ENCODE measurements at regions not wholly inside any gene's neighbourhood (a gene's known extent, or its start where the extent isn't known, plus 50 kb on each side); places are given as distances from the start of the nearest gene placed in this dataset.
"Not testable (repeated sequence)": the region's sequence is repeated elsewhere in the genome, so short reads cannot be mapped to it uniquely, and the experiment has no call there.

- DNase-seq (ENCODE audit: low read depth, low spot score) = no peak
These were observed 1426.9 kb upstream of the ACVR2A start for GRCh38 chr2:146417942-146418341.

- no peak for DNase-seq (ENCODE audit: low read depth, low spot score)
These were observed 1429.5 kb upstream of the ACVR2A start for GRCh38 chr2:146415291-146415690.

- no peak for DNase-seq (ENCODE audit: low read depth, low spot score)
These were observed 1430.4 kb upstream of the ACVR2A start for GRCh38 chr2:146414456-146414855.

DNA sequence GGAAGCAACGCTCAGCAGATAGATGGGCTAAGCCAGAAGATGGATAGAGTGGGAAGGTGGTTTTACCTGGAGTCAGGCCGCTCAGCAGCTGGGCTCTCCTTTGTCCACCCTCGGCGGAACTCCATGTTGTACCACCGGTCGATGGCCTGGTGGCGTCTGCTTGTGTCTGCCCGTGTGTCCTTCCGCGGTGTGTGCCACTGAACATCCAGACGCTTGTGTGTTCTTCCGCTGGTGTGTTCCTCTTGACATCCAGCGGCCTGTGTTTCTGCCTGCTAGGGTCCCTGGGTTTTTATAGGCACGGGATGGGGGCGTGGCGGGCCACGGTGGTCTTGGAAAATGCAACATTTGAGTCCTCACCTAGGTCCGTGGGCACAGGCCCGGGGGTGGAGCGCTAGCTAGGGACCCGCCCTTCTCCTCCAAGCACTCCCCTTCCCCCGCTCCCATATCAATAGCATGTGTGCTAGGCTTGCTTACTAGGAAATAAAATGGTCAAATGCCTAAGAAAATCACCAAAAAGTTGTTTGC is 1431.7 kb upstream of the ACVR2A start:
- no peak for DNase-seq (ENCODE audit: low read depth, low spot score)

- DNase-seq (ENCODE audit: low read depth, low spot score) = no peak
These were observed 1432.2 kb upstream of the ACVR2A start for GRCh38 chr2:146412625-146413024.

DNA sequence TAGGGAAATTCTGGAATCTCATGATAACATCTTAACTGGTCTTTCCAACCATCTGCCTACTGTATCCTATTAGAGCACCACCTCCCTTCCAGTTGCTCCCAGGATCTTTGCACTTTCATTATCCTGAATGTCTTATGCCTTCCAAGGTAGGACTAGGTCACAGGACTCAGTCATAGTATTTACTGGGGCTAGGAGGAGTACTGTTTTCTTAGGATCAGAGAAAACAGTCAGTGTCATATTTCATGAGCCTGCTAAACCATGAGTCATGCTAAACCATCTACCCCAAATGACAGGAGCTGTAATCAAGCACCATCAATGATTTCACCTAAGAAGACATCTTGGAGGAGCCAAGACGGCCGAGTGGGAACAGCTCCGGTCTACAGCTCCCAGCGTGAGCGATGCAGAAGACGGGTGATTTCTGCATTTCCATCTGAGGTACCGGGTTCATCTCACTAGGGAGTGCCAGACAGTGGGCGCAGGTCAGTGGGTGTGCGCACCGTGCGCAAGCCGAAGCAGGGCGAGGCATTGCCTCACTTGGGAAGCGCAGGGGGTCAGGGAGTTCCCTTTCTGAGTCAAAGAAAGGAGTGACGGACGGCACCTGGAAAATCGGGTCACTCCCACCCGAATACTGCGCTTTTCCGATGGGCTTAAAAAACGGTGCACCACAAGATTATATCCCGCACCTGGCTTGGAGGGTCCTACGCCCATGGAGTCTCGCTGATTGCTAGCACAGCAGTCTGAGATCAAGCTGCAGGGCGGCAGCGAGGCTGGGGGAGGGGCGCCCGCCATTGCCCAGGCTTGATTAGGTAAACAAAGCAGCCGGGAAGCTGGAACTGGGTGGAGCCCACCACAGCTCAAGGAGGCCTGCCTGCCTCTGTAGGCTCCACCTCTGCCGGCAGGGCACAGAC is 1439.2 kb upstream of the ACVR2A start:
- DNase-seq (ENCODE audit: low read depth, low spot score) = not testable (repeated sequence)

- not testable (repeated sequence) for DNase-seq (ENCODE audit: low read depth, low spot score)
These were observed 1441.2 kb upstream of the ACVR2A start for GRCh38 chr2:146403546-146404160.

- no peak for DNase-seq (ENCODE audit: low read depth, low spot score)
These were observed 1452.2 kb upstream of the ACVR2A start for GRCh38 chr2:146392631-146393030.

- no peak for DNase-seq (ENCODE audit: low read depth, low spot score)
These were observed 1452.6 kb upstream of the ACVR2A start for GRCh38 chr2:146392186-146392585.

GRCh38 chr2:146388757-146389156 is 1456.1 kb upstream of the ACVR2A start:
- DNase-seq (ENCODE audit: low read depth, low spot score) = no peak

- no peak for DNase-seq (ENCODE audit: low read depth, low spot score)
These were observed 1458.7 kb upstream of the ACVR2A start for GRCh38 chr2:146386096-146386495.

GRCh38 chr2:146385031-146385430 is 1459.8 kb upstream of the ACVR2A start:
- DNase-seq (ENCODE audit: low read depth, low spot score) = no peak

DNA sequence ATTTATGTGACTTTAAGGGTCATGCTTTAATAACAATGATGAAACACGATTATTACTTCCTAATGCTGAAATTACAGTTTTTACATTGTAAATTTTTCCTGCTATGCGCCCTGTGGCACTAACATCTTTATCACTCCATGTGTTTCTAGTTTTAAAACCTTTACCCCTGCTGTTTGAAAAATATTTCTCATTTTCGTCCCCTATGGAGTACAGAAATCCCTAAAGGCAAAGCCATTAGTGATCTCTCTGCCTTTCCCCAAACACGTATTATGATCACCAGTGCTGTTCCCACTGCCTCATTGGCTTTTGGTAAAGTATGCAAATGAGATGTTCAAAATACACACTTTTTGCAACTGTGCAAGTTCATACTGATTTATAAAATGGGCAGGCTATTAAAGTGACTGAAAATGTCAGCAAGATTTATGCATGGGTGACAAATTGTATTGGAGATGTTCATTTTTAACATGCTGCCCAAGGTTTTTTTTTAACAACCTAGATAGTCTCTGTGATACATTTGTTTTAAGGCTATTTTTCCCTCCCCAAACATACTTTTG is 1468.2 kb upstream of the ACVR2A start:
- no peak for DNase-seq (ENCODE audit: low read depth, low spot score)

GRCh38 chr2:146374505-146374904 is 1470.3 kb upstream of the ACVR2A start:
- no peak for DNase-seq (ENCODE audit: low read depth, low spot score)

GRCh38 chr2:146371364-146371763 is 1473.5 kb upstream of the ACVR2A start:
- not testable (repeated sequence) for DNase-seq (ENCODE audit: low read depth, low spot score)

DNA sequence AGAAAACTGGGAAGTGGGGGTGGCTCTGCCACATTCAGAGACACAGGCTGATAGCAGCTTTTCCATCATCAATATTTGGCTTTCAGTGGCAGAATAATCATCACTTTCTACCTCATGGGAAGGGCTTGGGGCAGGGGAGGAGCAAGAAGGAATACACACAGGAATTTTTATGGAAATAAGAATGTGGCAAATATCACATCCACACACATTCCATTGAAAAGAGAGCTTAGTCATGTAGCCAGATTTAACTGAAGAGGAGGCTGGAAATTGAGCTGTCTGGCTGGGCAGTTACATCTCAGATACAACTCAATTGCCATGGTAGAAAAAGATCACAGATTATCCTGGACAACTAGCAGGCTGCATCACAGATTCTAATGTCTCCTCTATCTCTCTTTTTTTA is 1474.0 kb upstream of the ACVR2A start:
- DNase-seq (ENCODE audit: low read depth, low spot score) = no peak

- no peak for DNase-seq (ENCODE audit: low read depth, low spot score)
These were observed 1478.6 kb upstream of the ACVR2A start for GRCh38 chr2:146366276-146366675.

DNA sequence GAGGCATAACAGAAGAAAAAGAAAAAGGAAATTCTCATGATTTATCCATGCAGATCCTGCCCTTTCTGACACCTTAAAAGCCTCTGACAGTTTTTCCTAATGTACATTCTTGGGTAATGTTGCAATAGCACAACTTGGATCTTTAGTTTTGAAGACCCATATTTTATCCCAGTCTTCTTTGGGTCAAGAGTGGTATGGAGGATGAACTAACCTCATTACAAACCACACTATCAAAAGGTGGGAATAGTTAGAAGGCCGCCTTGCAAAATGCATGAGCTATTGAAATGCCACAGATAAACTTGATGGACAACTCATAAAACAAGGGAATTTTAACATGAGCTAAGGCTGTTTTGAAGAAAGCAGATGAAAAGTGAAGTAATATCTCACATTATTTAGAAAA is 1479.8 kb upstream of the ACVR2A start:
- DNase-seq (ENCODE audit: low read depth, low spot score) = no peak

DNA sequence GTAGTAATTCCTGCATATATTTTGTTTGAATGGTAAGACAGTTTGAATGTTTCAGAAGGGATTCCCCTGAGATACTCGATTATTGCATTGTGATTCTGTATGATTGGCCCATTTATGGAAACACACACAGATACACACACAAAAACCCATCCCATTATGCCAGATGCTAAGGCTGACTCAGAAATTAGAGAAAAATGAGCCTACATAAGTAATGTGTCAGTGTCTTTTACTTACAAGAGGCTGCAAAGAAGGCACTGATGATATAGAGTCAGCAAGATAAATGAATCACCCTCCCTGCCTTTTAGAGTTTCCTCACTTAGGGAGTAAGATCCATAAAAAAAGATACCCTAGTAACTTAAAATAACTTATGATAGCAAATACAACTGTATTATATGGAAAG is 1481.1 kb upstream of the ACVR2A start:
- no peak for DNase-seq (ENCODE audit: low read depth, low spot score)

- DNase-seq (ENCODE audit: low read depth, low spot score) = no peak
These were observed 1493.1 kb upstream of the ACVR2A start for GRCh38 chr2:146351689-146352088.

DNA sequence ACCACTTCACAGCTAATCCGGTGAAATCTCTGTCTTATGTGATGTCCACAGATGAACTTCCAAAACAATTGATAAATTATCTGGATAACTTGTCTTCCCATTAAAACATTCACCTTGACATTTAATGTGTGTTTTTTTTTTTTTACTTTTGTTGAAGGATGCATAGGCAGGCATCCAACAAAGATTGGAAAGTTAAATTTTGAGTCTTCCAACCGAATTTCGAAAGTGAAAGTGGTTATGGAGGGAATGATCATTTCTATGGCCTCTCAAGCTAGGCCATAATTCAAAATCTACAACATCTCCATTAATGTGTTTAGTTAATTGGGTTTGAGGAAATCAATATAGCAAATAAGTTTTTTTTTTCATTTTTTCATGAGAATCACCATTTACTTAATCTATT is 1495.5 kb upstream of the ACVR2A start:
- no peak for DNase-seq (ENCODE audit: low read depth, low spot score)

DNA sequence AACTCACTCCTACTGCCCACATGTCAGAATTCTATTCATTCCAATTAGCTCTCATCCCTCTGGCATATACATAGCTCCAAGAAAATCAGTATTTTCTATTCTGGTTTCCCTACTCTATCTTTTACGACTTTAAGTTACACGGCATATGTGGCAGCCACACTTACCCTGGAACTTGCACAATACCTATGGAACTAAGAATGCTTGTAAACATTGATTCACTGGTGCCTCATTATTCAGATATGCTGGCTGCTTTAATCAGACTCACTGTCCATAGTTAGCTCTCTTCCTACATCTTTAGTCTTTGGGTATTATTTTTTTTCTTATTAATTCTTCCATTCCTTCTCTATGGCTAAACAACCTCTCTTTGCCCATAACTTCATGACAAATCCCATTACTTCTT is 1519.9 kb upstream of the ACVR2A start:
- no peak for DNase-seq (ENCODE audit: low read depth, low spot score)

GRCh38 chr2:146323564-146323963 is 1521.3 kb upstream of the ACVR2A start:
- no peak for DNase-seq (ENCODE audit: low read depth, low spot score)
